DND-41 (cell line): ENCODE measurements at regions not wholly inside any gene's neighbourhood (a gene's known extent, or its start where the extent isn't known, plus 50 kb on each side); places are given as distances from the start of the nearest gene placed in this dataset.

ENCODE experiments used
- CTCF ChIP-seq: IDR thresholded peaks from 2 replicates; pipeline ENCODE4 v1.5.1; 2012; ENCODE audit warnings: borderline replicate concordance, low read length, moderate library complexity, mild to moderate bottlenecking; ENCODE audit not compliant: poor library complexity, severe bottlenecking; ENCODE audit errors: extremely low read depth
- EZH2 ChIP-seq: IDR thresholded peaks from 3 replicates; pipeline ENCODE4 v1.6.1; 2012; ENCODE audit warnings: borderline replicate concordance, low read depth, mild to moderate bottlenecking, moderate library complexity, low read length, inconsistent platforms; ENCODE audit not compliant: severe bottlenecking

DNA sequence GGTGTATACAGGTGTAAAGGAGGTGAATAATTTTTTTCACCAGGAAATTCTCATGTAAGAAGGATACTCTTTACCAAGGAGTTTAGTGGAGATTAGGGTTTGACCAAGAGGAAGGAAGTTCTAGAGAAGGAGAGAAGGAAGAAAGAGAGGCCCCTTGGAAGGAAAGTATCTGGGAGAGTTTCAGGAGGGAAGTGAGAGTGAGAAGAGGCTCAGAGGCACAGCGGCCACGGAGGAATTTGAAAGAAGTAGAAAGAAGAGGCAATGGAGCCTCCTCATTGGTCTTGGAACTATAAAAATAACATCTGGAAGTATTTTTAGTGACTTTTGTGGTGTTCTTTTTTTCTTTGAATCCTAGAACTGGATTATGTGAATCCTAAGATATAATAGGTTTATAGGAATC is 50.8 kb upstream of the MCUR1 start:
- TF ChIP-seq CTCF (no peak), EZH2 (no peak)
